PC-9 (cell line): ENCODE measurements at regions not wholly inside any gene's neighbourhood (a gene's known extent, or its start where the extent isn't known, plus 50 kb on each side); places are given as distances from the start of the nearest gene placed in this dataset.
"Not testable (repeated sequence)": the region's sequence is repeated elsewhere in the genome, so short reads cannot be mapped to it uniquely, and the experiment has no call there.

ENCODE experiments used
- BruUV-seq: library from RNA; stranded (reverse); fragments of 400-500 nt; replicated peaks from 2 replicates; lab custom pipeline; 2021; lab: Mats Ljungman, UMichigan
- CTCF ChIA-PET: fragments of 300-600 bp; sonication (Branson Sonifier 250); formaldehyde crosslinking; loops from one replicate; lab custom pipeline; 2022; ENCODE audit warnings: antibody characterized with exemption; lab: Charles Lee
- POLR2A ChIA-PET: fragments of 300-600 bp; sonication (Branson Sonifier 250); formaldehyde crosslinking; loops from one replicate; lab custom pipeline; 2022; ENCODE audit warnings: antibody characterized with exemption; ENCODE audit not compliant: unreplicated experiment; lab: Charles Lee
- DNase-seq, 2 experiments: peaks; one replicate each; pipeline versions ENCODE4 v3.0.0 to v3.0.0-alpha.2; 2015 to 2022; ENCODE audit warnings: mixed read lengths in 1 of 2
- H2AFZ ChIP-seq: fragments of 200-600 bp; sonication (generic); 2 replicates; pipeline ENCODE4 v1.8.1; 2017; ENCODE audit warnings: antibody characterized with exemption
- H3F3A ChIP-seq: fragments of 200-600 bp; sonication (generic); 2 replicates; pipeline ENCODE4 v1.8.1; 2017; ENCODE audit warnings: antibody characterized with exemption, mild to moderate bottlenecking, low read depth; ENCODE audit not compliant: insufficient read depth
- H3K27ac ChIP-seq: fragments of 200-600 bp; sonication (generic); 2 replicates; pipeline ENCODE4 v1.6.1; 2016; ENCODE audit warnings: mixed run types
- H3K27me3 ChIP-seq: fragments of 200-600 bp; sonication (generic); 2 replicates; pipeline ENCODE4 v1.6.1; 2016; ENCODE audit warnings: low read depth, mixed run types; ENCODE audit not compliant: insufficient read depth
- H3K36me3 ChIP-seq: fragments of 200-600 bp; sonication (generic); 2 replicates; pipeline ENCODE4 v1.6.1; 2016; ENCODE audit warnings: low read depth, mixed run types
- H3K4me1 ChIP-seq: fragments of 200-600 bp; sonication (generic); replicated peaks from 2 replicates; pipeline ENCODE4 v1.6.1; 2016; ENCODE audit warnings: mixed run types; ENCODE audit not compliant: insufficient read depth
- H3K4me2 ChIP-seq: fragments of 200-600 bp; sonication (generic); 2 replicates; pipeline ENCODE4 v1.6.1; 2017; ENCODE audit warnings: mixed run types
- H3K4me3 ChIP-seq: fragments of 200-600 bp; sonication (generic); 2 replicates; pipeline ENCODE4 v1.6.1; 2016; ENCODE audit warnings: mixed run types
- H3K79me2 ChIP-seq: fragments of 200-600 bp; sonication (generic); 2 replicates; pipeline ENCODE4 v1.6.1; 2017; ENCODE audit warnings: low read depth, mixed run types
- H3K9me2 ChIP-seq: fragments of 200-600 bp; sonication (generic); 2 replicates; pipeline ENCODE4 v1.8.1; 2017; ENCODE audit warnings: mild to moderate bottlenecking; ENCODE audit not compliant: insufficient read depth
- H3K9me3 ChIP-seq: fragments of 200-600 bp; sonication (generic); 2 replicates; pipeline ENCODE4 v1.8.1; 2016; ENCODE audit warnings: low read depth; ENCODE audit not compliant: insufficient read depth
- H4K20me1 ChIP-seq: fragments of 200-600 bp; sonication (generic); 2 replicates; pipeline ENCODE4 v1.8.1; 2017; ENCODE audit not compliant: insufficient read depth
- EZH2 ChIP-seq: fragments of 200-600 bp; sonication (generic); IDR thresholded peaks from 2 replicates; pipeline ENCODE4 v1.8.0; 2017; ENCODE audit warnings: antibody characterized with exemption, low read depth
- intact Hi-C: fragments of 100-400 bp; cut with micrococcal nuclease; formaldehyde crosslinking; loops from one replicate; pipeline ENCODE4 v1.10.0; 2022; ENCODE audit not compliant: unreplicated experiment
- TF ChIP-seq, protein P1 (sequence below): fragments of 200-600 bp; sonication (generic); conservative IDR thresholded peaks from 2 replicates; pipeline ENCODE4 v1.6.1; 2017; ENCODE audit warnings: mixed run types, antibody characterized with exemption, mild to moderate bottlenecking, moderate library complexity

DNA sequence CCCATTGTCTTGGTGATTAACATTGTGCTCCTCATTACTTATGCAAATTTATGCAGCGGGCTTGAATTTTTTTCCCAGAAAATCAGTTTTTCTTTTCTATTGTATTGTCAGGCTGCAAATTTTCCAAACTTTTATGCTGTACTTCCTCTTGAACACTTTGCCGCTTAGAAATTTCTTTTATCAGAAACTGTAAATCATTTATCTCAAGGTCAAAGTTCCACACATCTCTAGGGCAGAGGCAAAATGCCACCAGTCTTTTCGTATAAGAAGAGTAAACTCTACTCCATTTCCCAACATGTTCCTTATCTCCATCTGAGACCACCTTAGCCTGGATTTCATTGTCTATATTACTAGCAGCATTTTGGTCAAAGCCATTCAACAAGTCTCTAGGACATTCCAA is 113.9 kb upstream of the OLFM3 start:
- H3K27me3 ChIP-seq = no peaks in the 10 kb centered on the region
- no peak overlapping the region for H3K4me2 ChIP-seq
- H2AFZ ChIP-seq = no peak overlapping the region
- H3K4me3 ChIP-seq = no peak overlapping the region
- CTCF ChIA-PET = no interaction called here
- BruUV-seq = no TSS peak
- H3F3A ChIP-seq = no peaks in the 10 kb centered on the region
- no peaks in the 10 kb centered on the region for H3K79me2 ChIP-seq
- intact Hi-C loops = no loop called here
- no peak for DNase-seq
- H3K27ac ChIP-seq = no peak overlapping the region
- no peaks in the 10 kb centered on the region for H3K4me1 ChIP-seq
- H3K9me3 ChIP-seq = no peaks in the 10 kb centered on the region
- POLR2A ChIA-PET = no interaction called here
- no peaks in the 10 kb centered on the region for H3K9me2 ChIP-seq
- H4K20me1 ChIP-seq = no peaks in the 10 kb centered on the region
- TF ChIP-seq, protein P1, sequence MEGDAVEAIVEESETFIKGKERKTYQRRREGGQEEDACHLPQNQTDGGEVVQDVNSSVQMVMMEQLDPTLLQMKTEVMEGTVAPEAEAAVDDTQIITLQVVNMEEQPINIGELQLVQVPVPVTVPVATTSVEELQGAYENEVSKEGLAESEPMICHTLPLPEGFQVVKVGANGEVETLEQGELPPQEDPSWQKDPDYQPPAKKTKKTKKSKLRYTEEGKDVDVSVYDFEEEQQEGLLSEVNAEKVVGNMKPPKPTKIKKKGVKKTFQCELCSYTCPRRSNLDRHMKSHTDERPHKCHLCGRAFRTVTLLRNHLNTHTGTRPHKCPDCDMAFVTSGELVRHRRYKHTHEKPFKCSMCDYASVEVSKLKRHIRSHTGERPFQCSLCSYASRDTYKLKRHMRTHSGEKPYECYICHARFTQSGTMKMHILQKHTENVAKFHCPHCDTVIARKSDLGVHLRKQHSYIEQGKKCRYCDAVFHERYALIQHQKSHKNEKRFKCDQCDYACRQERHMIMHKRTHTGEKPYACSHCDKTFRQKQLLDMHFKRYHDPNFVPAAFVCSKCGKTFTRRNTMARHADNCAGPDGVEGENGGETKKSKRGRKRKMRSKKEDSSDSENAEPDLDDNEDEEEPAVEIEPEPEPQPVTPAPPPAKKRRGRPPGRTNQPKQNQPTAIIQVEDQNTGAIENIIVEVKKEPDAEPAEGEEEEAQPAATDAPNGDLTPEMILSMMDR = no peak
- TF ChIP-seq EZH2 = no peak
- no peaks in the 10 kb centered on the region for H3K36me3 ChIP-seq

GRCh38 chr1:102109493-102109892 is 112.8 kb upstream of the OLFM3 start:
- H3K27ac ChIP-seq, POLR2A ChIA-PET, intact Hi-C loops, H3K4me2 ChIP-seq, H3K36me3 ChIP-seq, H3K9me2 ChIP-seq, H3F3A ChIP-seq, H3K9me3 ChIP-seq, H3K4me3 ChIP-seq, DNase-seq, H3K4me1 ChIP-seq, BruUV-seq, H2AFZ ChIP-seq, H3K27me3 ChIP-seq, H4K20me1 ChIP-seq, H3K79me2 ChIP-seq, CTCF ChIA-PET: not testable (repeated sequence)

GRCh38 chr1:102107441-102107840 is 110.7 kb upstream of the OLFM3 start:
- ChIA-PET CTCF (no interaction called here), POLR2A (no interaction called here)
- no peaks in the 10 kb centered on the region for H4K20me1 ChIP-seq
- intact Hi-C loops = no loop called here
- no peak overlapping the region for H3K4me2 ChIP-seq
- no peak overlapping the region for H3K27ac ChIP-seq
- BruUV-seq = no TSS peak
- no peak overlapping the region for H3K4me3 ChIP-seq
- H3K36me3 ChIP-seq = no peaks in the 10 kb centered on the region
- H3K9me3 ChIP-seq = no peaks in the 10 kb centered on the region
- H3K9me2 ChIP-seq = no peaks in the 10 kb centered on the region
- TF ChIP-seq, protein P1 = no peak
- TF ChIP-seq EZH2 = no peak
- DNase-seq = no peak
- no peaks in the 10 kb centered on the region for H3K79me2 ChIP-seq
- H2AFZ ChIP-seq = no peak overlapping the region
- no peaks in the 10 kb centered on the region for H3K27me3 ChIP-seq
- no peaks in the 10 kb centered on the region for H3K4me1 ChIP-seq
- no peaks in the 10 kb centered on the region for H3F3A ChIP-seq

DNA sequence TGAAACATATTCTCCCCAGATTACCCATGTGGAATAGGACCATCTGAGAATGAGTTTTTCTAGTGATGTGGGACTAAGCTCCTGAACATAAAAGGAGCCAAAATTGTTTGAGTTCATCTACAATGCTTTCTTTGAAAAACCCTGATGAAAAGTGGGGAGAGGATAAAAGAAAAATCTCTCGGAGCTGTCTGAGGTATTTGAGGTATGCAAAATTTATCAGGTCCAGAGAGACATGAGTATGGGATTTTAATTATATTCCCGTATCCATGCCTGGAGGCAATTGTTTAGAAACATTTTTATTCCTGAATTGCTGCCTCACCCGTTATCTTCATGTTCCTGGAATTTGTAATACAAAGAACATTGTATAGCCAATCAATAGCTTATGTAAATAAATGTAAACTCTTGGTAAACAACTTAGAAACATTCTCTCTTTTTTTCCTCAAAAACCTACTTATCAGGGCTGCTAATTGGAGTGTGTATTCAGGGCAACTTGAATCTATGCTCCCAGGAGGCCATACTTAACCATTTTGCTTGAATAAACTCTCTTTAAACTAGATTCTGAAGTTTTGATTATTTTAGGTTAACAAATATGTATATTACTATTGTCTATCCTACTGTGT is 109.3 kb upstream of the OLFM3 start:
- intact Hi-C loops = no loop called here
- Histone ChIP-seq H3K4me3 (no peak overlapping the region), H3K27me3 (no peaks in the 10 kb centered on the region), H4K20me1 (no peaks in the 10 kb centered on the region), H2AFZ (no peak overlapping the region), H3K4me1 (no peaks in the 10 kb centered on the region), H3F3A (no peaks in the 10 kb centered on the region), H3K27ac (no peak overlapping the region), H3K36me3 (no peaks in the 10 kb centered on the region), H3K4me2 (no peak overlapping the region), H3K79me2 (no peaks in the 10 kb centered on the region), H3K9me2 (no peaks in the 10 kb centered on the region), H3K9me3 (no peaks in the 10 kb centered on the region)
- no peak for DNase-seq
- TF ChIP-seq, protein P1 = no peak
- TF ChIP-seq EZH2 = no peak
- CTCF ChIA-PET = no interaction called here
- BruUV-seq = no TSS peak
- POLR2A ChIA-PET = no interaction called here
